Occipital lobe (tissue), 1 donor: ENCODE measurements at regions not wholly inside any gene's neighbourhood (a gene's known extent, or its start where the extent isn't known, plus 50 kb on each side); places are given as distances from the start of the nearest gene placed in this dataset.

ENCODE experiments used
- DNase-seq: peaks from one replicate; lab custom pipeline; 2025; lab: John Stamatoyannopoulos, UW

DNA sequence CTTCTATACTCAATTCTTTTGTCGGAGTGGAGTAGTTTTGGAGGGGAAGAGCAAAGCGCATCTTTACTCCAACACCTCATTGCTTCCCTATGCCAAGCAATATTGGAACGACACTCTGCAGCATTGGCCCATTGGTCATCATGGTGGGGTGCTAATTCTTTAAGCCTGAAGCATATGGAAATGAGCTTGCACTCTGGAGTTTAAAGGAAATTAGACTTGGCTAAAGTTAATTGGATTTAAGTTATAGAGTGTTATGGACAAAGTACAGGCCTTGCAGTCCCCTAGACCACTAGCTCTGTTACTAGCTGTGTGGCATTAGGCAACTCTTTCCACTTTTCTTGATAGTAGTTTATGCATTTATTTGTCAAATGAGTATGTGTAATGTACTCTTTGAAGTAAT, 568.3 kb upstream of the TENM4 start:
- DNase-seq: no peak

- no peak for DNase-seq
Observed at GRCh38 chr11:80007616-80008015, 566.8 kb upstream of the TENM4 start.

- DNase-seq: no peak
Observed at GRCh38 chr11:79990141-79990540, 549.3 kb upstream of the TENM4 start.

DNA sequence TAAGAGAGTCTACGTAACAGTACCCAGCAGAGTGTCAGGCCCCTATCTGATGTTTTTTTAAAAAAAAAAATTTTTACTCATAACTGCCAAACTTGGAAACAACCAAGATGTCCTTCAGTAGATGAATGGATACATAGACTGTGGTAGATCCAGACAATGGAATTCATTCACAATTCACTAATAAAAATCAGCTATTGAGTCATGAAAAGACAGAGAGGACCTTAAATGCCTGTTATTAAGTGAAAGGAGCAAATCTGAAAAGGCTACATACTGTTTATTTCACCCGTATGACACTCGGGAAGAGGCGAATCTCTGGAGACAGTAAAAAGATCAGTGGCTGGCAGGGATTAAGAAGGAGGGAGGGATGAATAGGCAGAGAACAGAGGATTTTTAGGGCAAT, 541.4 kb upstream of the TENM4 start:
- DNase-seq: no peak

DNA sequence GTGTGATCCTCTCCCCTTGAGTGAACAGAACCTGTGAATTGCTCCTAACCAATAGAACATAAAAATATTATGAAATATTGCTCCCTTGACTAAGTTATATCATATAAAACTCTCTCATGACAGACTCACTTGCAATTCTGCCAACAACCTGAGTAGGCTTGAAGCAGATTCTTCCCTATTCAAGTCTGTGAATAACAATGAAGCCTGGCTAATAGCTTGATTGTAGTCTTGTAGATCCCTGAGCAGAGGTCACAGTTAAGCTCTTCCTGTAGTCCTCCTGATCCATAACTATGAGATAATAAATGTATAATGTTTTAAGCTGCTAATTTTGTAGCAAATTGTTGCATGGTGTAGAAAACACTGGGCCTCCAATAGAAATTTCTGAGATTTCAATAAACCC, 540.1 kb upstream of the TENM4 start:
- DNase-seq: no peak

DNA sequence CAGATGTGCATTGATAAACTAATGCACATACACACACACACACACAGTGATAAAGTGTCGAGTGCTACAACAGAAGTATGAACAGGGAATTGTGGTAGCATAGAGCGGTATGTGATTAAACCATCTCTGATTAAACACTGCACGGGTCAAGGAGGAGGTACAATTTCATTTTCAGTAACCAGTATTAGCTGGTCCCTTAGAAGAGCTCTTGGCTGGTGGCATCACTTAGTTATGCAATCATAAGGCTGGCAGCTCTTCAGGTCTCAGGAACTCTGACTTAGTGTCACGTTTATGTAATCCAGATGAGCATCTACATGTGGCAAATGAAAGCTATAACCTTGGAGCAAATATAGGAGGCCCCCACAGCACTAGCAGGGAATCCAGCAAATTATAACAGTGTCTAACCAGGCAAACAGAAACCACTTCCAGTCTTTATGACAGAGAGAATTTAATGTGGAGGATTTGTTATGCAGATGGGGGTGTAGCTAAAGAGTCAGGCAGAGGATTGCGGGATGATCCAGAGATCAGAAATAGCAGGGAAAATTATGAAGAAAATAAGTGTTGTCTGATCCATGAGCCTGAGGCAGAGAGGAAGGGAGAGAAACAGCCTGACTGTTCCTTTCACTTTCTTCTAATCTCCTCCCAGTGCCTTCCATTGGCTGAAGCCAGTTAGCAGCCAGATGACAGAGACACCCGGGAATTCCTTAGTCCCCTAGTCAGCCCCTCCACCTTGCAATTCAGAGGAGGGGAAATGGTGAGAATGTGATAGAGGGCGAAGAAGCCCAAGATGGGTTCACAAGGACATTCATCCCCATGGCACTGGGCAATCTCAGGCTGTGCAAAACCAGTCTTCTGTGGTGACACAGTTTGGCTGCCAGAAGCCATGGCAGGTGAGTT, 533.1 kb upstream of the TENM4 start:
- DNase-seq: no peak

DNA sequence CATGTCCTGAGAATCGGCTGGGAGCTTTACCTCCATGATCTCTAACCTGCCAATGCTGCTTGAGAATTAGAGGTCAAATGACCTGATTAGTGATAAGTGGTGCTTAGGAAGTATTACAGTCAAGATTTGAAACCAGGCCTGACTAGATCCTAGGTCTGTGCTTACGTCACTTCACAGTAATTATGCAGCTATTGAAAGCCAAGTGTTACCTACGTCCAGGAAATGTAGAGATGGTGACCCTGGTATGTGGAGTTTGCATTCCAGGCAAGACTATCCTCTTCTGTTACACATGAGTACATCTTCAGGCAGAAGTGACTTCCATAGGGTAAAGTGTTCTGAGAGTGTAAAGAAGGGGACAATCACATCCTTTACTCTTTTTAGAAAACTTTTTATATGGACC, 530.4 kb upstream of the TENM4 start:
- DNase-seq: no peak

GRCh38 chr11:79966592-79966991, 525.8 kb upstream of the TENM4 start:
- no peak for DNase-seq

DNA sequence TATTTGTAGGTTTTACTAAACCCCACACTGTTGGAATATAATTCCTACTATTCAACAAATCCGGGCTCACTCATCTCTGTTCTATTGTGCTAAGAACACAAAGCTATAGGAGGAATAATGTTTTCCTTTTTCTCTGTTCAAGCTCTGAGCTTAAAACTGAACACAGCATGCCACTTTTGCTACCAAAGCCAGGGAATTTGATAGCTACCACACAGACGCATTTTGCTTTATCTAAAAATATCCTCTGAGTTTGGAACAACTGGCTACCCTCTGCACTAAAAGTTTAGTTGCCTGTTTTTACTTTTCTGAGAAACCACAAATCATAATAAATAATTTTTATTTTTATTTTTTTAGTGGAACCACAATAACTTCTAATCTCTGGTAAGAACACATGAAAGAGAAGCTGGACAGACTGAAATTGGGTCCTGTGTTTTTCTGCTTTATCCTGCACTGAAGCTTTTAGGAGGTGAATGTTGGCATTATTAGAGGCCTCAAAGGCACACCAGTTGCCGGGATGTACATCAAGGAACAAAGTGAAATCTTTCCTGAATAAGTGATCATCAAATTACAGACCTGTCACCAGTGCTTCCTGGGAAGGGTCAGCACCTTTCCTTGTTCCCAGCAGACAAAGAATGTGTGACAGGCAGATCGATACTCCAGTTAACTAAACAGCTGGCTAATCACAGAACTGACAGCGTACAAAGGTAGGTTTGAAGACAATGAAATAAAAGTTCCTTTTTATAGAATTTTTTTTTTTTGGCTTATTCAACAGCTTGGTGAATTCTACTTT, 523.2 kb upstream of the TENM4 start:
- no peak for DNase-seq

DNA sequence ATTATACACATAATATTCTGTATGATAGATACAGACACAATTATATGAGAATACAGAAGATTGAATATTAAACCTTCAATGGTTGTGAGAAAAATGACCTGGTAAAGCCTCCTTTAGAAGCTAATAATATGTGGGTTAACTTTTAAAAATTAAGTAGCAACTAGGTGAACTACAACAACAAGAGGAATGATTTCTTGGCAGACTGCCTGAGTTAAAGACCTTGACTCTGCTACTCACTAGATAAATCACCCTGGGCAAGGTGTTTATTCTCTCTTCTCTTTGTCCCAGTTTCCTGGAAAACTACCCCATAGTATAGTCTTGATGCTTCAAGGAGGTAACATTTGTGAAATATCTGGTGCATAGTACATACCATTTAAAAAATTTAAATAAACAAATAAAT, 519.6 kb upstream of the TENM4 start:
- DNase-seq: no peak

- DNase-seq: no peak
Observed at GRCh38 chr11:79959318-79959717, 518.5 kb upstream of the TENM4 start.

- no peak for DNase-seq
Observed at GRCh38 chr11:79957702-79958101, 516.9 kb upstream of the TENM4 start.

GRCh38 chr11:79956061-79956460, 515.2 kb upstream of the TENM4 start:
- DNase-seq: no peak

- DNase-seq: no peak
Observed at GRCh38 chr11:79953629-79954028, 512.8 kb upstream of the TENM4 start.

DNA sequence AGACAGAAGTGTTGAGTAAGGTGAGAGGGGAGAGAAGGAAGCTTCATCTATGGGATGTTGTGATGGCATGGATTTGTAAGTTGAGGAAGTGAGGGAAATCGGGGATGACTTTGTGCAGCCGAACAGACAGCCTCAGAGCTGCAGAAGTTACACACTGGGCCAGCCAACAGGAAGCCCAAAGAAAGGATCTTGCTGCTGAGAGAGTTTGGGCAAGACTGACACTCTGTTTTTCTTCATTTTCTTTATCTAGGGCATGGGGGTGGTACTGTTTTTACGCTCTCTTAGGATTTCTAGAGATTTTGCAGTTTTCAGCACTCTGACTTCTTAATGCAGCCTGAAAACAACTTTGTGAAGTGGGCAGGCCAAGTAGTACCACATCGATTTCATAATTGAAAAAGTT, 509.9 kb upstream of the TENM4 start:
- DNase-seq: no peak

GRCh38 chr11:79950172-79950571, 509.3 kb upstream of the TENM4 start:
- no peak for DNase-seq

DNA sequence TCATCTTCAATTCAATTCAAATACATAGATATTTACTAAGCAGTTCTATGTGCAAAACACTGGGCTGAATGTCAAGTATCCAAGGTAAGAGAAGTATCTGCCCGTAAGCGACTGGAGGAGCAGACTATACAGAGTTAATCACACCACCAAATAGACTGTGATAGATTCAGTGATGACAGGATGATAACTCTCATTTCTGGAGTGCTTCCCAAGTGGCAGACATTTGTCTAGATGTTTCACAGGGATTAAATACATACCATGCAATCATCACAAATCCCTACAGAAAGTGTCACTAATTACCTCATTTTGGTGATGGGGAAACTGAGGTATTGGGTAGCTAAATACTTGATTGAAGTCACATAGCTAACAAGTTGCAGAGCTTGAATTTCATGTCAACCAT, 508.7 kb upstream of the TENM4 start:
- DNase-seq: no peak

DNA sequence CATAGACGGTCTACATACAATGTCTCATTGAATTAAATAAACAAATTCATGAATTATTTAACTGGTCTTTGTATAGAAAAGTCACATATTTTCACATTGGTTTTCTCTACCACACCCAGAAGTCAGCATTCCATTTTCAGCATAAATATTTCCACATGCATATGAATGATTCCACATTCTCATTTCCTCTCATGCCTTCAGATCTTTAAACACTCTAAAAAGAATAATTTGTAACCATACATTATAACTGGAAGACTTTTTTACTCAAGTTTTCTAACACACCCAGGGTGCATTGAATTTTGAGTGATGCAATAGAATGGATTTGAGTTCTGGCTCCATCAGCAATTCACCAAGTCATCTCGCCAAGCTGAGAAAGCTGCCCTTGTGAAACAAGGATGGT, 501.8 kb upstream of the TENM4 start:
- no peak for DNase-seq

GRCh38 chr11:79942090-79942489, 501.3 kb upstream of the TENM4 start:
- DNase-seq: no peak

DNA sequence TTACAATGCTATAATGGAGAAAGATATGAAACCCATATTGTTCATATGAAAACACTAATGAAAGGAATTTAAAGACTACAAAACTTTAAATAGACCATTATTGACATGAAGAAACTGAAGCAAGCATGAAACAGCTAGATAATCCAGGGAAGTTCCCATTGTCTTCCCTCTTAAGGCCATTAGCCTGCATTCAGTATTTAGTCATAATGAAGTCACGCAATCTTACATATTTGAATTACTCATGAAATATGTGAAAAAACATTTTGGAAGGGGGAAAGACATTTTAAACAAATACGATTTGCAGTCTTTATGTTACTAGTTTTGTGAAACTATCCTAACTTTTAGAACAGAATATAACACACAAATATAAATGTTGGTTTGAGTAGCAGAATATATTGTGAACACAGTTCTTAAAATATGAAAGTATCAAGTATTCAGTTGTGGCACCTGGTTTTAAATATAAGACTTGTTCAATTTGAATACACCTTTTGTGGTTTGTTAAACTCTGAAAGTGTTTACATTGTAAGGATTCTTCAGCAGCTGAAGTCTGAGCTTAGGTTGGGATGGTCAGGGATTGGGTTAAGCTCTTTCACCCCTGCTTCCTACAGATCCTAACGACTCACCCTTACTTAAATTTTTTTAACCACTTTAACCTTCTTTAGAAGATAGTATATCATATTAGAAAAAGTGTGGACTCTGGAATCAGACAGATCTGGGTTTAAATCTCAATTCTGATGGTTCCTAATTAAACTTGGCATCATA, 500.3 kb upstream of the TENM4 start:
- DNase-seq: no peak

DNA sequence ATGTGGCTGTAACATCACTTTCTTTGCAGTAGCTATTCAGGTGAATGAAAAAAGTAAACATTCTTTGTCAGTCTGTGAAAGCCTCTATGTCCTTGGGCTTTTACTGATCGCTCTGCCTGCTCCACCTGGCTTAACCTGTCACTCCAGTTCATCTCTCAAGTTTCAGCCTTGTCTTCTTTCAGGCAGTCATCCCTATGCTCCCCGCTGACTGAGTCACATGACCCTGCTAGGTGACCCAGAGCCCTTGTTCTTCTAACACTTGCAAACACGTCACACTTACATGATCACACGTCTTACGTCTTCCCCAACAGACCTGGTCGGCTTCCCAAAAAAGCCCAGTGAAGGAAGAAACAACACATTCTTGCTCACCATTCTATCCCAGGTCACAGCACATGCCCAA, 499.3 kb upstream of the TENM4 start:
- DNase-seq: no peak

DNA sequence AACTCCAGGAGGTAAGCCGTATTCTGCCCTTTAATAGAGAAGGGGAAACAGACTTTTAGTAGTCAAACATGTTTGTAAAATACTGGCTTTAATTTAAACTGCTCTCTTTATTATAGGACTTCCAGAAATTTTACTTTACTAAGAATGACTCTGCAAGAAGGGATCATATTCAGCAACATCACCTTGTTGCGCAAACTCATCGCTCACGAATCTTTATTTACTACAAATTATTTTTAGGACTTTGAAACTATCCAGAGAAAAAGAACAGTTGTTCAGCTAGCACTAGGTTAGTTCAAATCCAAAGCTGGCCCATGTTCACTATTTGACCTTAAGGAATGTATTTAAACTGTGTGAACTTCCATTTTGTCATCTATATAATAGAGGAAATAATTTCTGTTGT, 498.3 kb upstream of the TENM4 start:
- no peak for DNase-seq
